B cell (primary cell): ENCODE measurements at regions not wholly inside any gene's neighbourhood (a gene's known extent, or its start where the extent isn't known, plus 50 kb on each side); places are given as distances from the start of the nearest gene placed in this dataset.

ENCODE experiments used
- CTCF ChIP-seq: fragments of 200-600 bp; IDR thresholded peaks from one replicate; pipeline ENCODE4 v1.8.0; 2022; ENCODE audit warnings: antibody characterized with exemption, mild to moderate bottlenecking
- EZH2 ChIP-seq: IDR thresholded peaks from 2 replicates; pipeline ENCODE4 v1.6.1; 2012; ENCODE audit warnings: borderline replicate concordance, low read depth, mild to moderate bottlenecking, moderate library complexity, low read length; ENCODE audit not compliant: insufficient read depth, poor library complexity, severe bottlenecking

DNA sequence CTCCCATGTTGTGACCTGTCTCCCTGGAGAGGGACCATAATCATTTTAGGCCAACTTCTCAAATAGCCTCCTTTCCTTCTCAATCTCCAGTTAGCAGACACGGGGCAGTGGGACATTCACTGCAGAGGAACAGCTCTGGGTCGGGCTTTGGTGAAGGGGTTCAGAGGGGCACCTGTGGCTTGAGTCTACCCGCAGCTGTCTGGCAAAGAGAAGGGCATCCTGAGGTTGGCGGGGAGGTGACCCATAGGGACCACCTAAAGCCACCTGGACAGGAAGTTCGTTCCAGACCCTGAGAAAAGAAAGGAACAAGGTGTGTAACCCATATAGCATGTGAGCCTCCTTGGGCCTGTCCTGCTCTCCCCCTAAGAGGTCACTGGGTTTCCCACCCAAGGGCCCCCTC, 155.0 kb downstream of the OAT start:
- TF ChIP-seq CTCF (no peak), EZH2 (no peak)
